ENCODE measurements at regions not wholly inside any gene's neighbourhood (a gene's known extent, or its start where the extent isn't known, plus 50 kb on each side); places are given as distances from the start of the nearest gene placed in this dataset.

GRCh38 chr10:2575460-2575859, 491.9 kb upstream of the PFKP start:
- no peak for TF ChIP-seq CTCF (IDR thresholded peaks at IDR 0.05)
- no peak for TF ChIP-seq POLR2A (IDR thresholded peaks at IDR 0.05)
